Esophagus muscularis mucosa (tissue), 3 donors: ENCODE measurements at regions not wholly inside any gene's neighbourhood (a gene's known extent, or its start where the extent isn't known, plus 50 kb on each side); places are given as distances from the start of the nearest gene placed in this dataset.

Source experiments
- POLR2A ChIP-seq: fragments of 450-650 bp; IDR thresholded peaks from one replicate; pipeline ENCODE4 v1.6.1; 2017; ENCODE audit warnings: antibody characterized with exemption, moderate library complexity, mild to moderate bottlenecking, low read depth
- TF ChIP-seq, protein P1 (sequence below), 3 experiments: fragments of 200-600 bp in 2 of 3; fragments of 450-650 bp in 1 of 3; sonication (generic) in 2 of 3; IDR thresholded peaks; one replicate each; pipeline ENCODE4 v1.5.1; 2017 to 2019; ENCODE audit warnings: antibody characterized with exemption in 3 of 3, mild to moderate bottlenecking in 2 of 3, moderate library complexity in 1 of 3

DNA sequence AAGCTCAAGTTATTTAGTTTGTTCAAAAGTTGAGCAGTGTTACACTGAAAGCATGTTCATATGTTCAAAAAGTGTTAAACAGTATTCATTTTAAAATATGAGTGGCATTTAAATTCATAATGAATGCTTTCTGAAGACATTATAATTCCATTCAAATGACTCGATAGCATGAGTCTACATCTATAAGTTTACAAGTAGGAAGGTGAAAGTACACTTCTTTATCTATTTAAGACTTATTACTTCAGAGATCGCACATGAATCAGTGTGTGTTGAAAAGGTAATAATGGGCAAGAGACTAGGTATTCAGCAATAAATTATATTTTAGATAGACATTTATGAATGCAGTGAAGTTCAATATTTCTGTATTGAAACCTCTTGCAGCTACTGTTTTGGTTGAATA, 456.1 kb downstream of the GRXCR1 start:
- no peak for TF ChIP-seq POLR2A
- TF ChIP-seq, protein P1, sequence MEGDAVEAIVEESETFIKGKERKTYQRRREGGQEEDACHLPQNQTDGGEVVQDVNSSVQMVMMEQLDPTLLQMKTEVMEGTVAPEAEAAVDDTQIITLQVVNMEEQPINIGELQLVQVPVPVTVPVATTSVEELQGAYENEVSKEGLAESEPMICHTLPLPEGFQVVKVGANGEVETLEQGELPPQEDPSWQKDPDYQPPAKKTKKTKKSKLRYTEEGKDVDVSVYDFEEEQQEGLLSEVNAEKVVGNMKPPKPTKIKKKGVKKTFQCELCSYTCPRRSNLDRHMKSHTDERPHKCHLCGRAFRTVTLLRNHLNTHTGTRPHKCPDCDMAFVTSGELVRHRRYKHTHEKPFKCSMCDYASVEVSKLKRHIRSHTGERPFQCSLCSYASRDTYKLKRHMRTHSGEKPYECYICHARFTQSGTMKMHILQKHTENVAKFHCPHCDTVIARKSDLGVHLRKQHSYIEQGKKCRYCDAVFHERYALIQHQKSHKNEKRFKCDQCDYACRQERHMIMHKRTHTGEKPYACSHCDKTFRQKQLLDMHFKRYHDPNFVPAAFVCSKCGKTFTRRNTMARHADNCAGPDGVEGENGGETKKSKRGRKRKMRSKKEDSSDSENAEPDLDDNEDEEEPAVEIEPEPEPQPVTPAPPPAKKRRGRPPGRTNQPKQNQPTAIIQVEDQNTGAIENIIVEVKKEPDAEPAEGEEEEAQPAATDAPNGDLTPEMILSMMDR (IDR thresholded peaks at IDR 0.05) = no peak
